ENCODE measurements at regions not wholly inside any gene's neighbourhood (a gene's known extent, or its start where the extent isn't known, plus 50 kb on each side); places are given as distances from the start of the nearest gene placed in this dataset.

- ChIA-PET CTCF (no interaction called here), POLR2A (no interaction called here)
- Mint-ChIP-seq H3K9me3 (no peaks in the 10 kb centered on the region), H3K36me3 (ENCODE audit: low read depth) (no peaks in the 10 kb centered on the region), H3K27ac (no peak overlapping the region), H3K4me3 (no peak overlapping the region), H3K4me1 (no peaks in the 10 kb centered on the region), H3K27me3 (no peaks in the 10 kb centered on the region)
- ATAC-seq (ENCODE audit: low read depth) (no peak), DNase-seq (no peak)
- no peak for TF ChIP-seq CTCF (IDR thresholded peaks at IDR 0.05)
- intact Hi-C loops (cut with micrococcal nuclease), result no loop called here
Measured at GRCh38 chr12:17949558-17950141, 140.3 kb downstream of the RERGL start.

- H3K9me3 Mint-ChIP-seq, result peaks cover 7% of the 10 kb centered on the region
- H3K36me3 Mint-ChIP-seq (ENCODE audit: low read depth), result no peaks in the 10 kb centered on the region
- no peak for ATAC-seq (ENCODE audit: low read depth)
- TF ChIP-seq CTCF (IDR thresholded peaks at IDR 0.05), result no peak
- ChIA-PET POLR2A (no interaction called here), CTCF (no interaction called here)
- DNase-seq, result no peak
- no peak overlapping the region for H3K4me3 Mint-ChIP-seq
- H3K27me3 Mint-ChIP-seq, result no peaks in the 10 kb centered on the region
- intact Hi-C loops (cut with micrococcal nuclease), result no loop called here
- no peak overlapping the region for H3K27ac Mint-ChIP-seq
- H3K4me1 Mint-ChIP-seq, result no peaks in the 10 kb centered on the region
Measured at GRCh38 chr12:17928708-17929366, 161.2 kb downstream of the RERGL start.

GRCh38 chr12:17918013-17918412 lies 172.0 kb downstream of the RERGL start:
- Mint-ChIP-seq H3K27me3 (no peaks in the 10 kb centered on the region), H3K9me3 (peaks cover 3% of the 10 kb centered on the region), H3K36me3 (ENCODE audit: low read depth) (no peaks in the 10 kb centered on the region), H3K4me1 (no peaks in the 10 kb centered on the region), H3K27ac (no peak overlapping the region), H3K4me3 (no peak overlapping the region)
- no peak for TF ChIP-seq CTCF (IDR thresholded peaks at IDR 0.05)
- ChIA-PET CTCF (no interaction called here), POLR2A (no interaction called here)
- intact Hi-C loops (cut with micrococcal nuclease), result no loop called here
- ATAC-seq (ENCODE audit: low read depth) (no peak), DNase-seq (no peak)

GRCh38 chr12:17884581-17884980 lies 205.4 kb downstream of the RERGL start:
- Mint-ChIP-seq H3K36me3 (ENCODE audit: low read depth) (no peaks in the 10 kb centered on the region), H3K4me3 (no peak overlapping the region), H3K9me3 (peaks cover 10% of the 10 kb centered on the region), H3K4me1 (no peaks in the 10 kb centered on the region), H3K27me3 (no peaks in the 10 kb centered on the region), H3K27ac (no peak overlapping the region)
- ATAC-seq (ENCODE audit: low read depth) (no peak), DNase-seq (no peak)
- no peak for TF ChIP-seq CTCF (IDR thresholded peaks at IDR 0.05)
- intact Hi-C loops (cut with micrococcal nuclease), result no loop called here
- ChIA-PET CTCF (no interaction called here), POLR2A (no interaction called here)

GRCh38 chr12:17878714-17879113 lies 211.3 kb downstream of the RERGL start:
- no peak for ATAC-seq (ENCODE audit: low read depth)
- Mint-ChIP-seq H3K4me3 (no peak overlapping the region), H3K4me1 (no peaks in the 10 kb centered on the region), H3K27ac (no peak overlapping the region), H3K27me3 (no peaks in the 10 kb centered on the region), H3K9me3 (peaks cover 20% of the 10 kb centered on the region), H3K36me3 (ENCODE audit: low read depth) (no peaks in the 10 kb centered on the region)
- intact Hi-C loops (cut with micrococcal nuclease), result no loop called here
- no peak for DNase-seq
- no peak for TF ChIP-seq CTCF (IDR thresholded peaks at IDR 0.05)
- POLR2A ChIA-PET, result no interaction called here
- CTCF ChIA-PET, result no interaction called here

Data from activated B cell treated with CpG ODN at 0.5 μM for 24 hours (primary cell).